Spleen (tissue), 11 donors: ENCODE measurements at regions not wholly inside any gene's neighbourhood (a gene's known extent, or its start where the extent isn't known, plus 50 kb on each side); places are given as distances from the start of the nearest gene placed in this dataset.
A peak's percentile ranks its signal among the peaks of the same experiment; 100 is the strongest.

ENCODE experiments used
- DNase-seq: peaks from one replicate; pipeline ENCODE4 v3.0.0-alpha.2; 2020
- H3K27ac ChIP-seq, 8 donors: fragments of 200-600 bp; sonication (generic) in 7 of 8; 1 replicate in 4 of 8; 2 replicates in 4 of 8; pipeline versions ENCODE4 v1.5.0 to v1.8.0; 2016 to 2021; ENCODE audit warnings: inconsistent platforms in 4 of 8, mild to moderate bottlenecking in 4 of 8, moderate library complexity in 1 of 8
- H3K27me3 ChIP-seq, 7 donors: fragments of 200-600 bp; sonication (generic) in 6 of 7; replicated peaks in 1 of 7; 1 replicate in 4 of 7; 2 replicates in 3 of 7; pipeline versions ENCODE4 v1.5.0 to v1.8.0; 2016 to 2021; ENCODE audit warnings: inconsistent platforms in 3 of 7, mild to moderate bottlenecking in 1 of 7
- H3K36me3 ChIP-seq, 6 donors: fragments of 200-600 bp; sonication (generic) in 5 of 6; 1 replicate in 4 of 6; 2 replicates in 2 of 6; pipeline versions ENCODE4 v1.5.0 to v1.8.0; 2016 to 2021; ENCODE audit warnings: inconsistent platforms in 2 of 6
- H3K4me1 ChIP-seq, 6 donors: fragments of 200-600 bp; sonication (generic) in 5 of 6; 1 replicate in 3 of 6; 2 replicates in 3 of 6; pipeline versions ENCODE4 v1.5.0 to v1.8.0; 2016 to 2021; ENCODE audit warnings: inconsistent platforms in 3 of 6
- H3K4me3 ChIP-seq, 8 donors: fragments of 200-600 bp; sonication (generic) in 7 of 8; 1 replicate in 4 of 8; 2 replicates in 4 of 8; pipeline versions ENCODE4 v1.5.0 to v1.8.0; 2016 to 2021; ENCODE audit warnings: inconsistent platforms in 4 of 8, mild to moderate bottlenecking in 4 of 8, moderate library complexity in 2 of 8
- H3K9me3 ChIP-seq, 8 donors: fragments of 200-600 bp; sonication (generic) in 7 of 8; 1 replicate in 4 of 8; 2 replicates in 4 of 8; pipeline versions ENCODE4 v1.5.0 to v1.8.0; 2016 to 2021; ENCODE audit warnings: inconsistent platforms in 4 of 8
- POLR2A ChIP-seq, 3 donors: fragments of 450-650 bp; IDR thresholded peaks; one replicate each; pipeline ENCODE4 v1.5.1; 2017; ENCODE audit warnings: antibody characterized with exemption in 3 of 3, mild to moderate bottlenecking in 1 of 3
- POLR2AphosphoS5 ChIP-seq, 3 donors: sonication (generic); formaldehyde crosslinking; IDR thresholded peaks; one replicate each; pipeline ENCODE4 v1.5.1; 2017; ENCODE audit warnings: antibody characterized with exemption in 3 of 3
- WGBS, 5 donors: extraction: QIAGEN DNeasy Blood & Tissue Kit in 3 of 5; methylation state at CpG; one replicate each; pipeline versions ENCODE4 v1.1.5 to v1.1.7; 2013 to 2018; 5-methylcytosine and 5-hydroxymethylcytosine counted together
- intact Hi-C: fragments of 100-400 bp; cut with DNase I; formaldehyde crosslinking; loops from one replicate; pipeline ENCODE4 v1.15.0; 2023; ENCODE audit warnings: low total_unique reads
- TF ChIP-seq, protein P1 (sequence below), 11 experiments: fragments of 200-600 bp in 7 of 11; fragments of 450-650 bp in 4 of 11; sonication (generic) in 4 of 11; IDR thresholded peaks in 8 of 11; conservative IDR thresholded peaks in 3 of 11; 1 replicate in 7 of 11; 2 replicates in 4 of 11; pipeline versions ENCODE4 v1.4.0 to v1.8.0; 2016 to 2021; ENCODE audit warnings: antibody characterized with exemption in 11 of 11, inconsistent platforms in 4 of 11, mild to moderate bottlenecking in 1 of 11
- donor health status: healthy with polysubstance abuse.
- donor health status: DM: no; HTN: no; CAD: no; lungs with moderate emphysema.
- donor health status: DM: no; HTN: no; CAD: no.
- donor health status: Bipolar disorder and iron deficiency.
- donor health status: healthy.
- donor health status: DM: no; HTN: no; CAD: no.
- donor health status: DM: yes; HTN: yes; CAD: no.

DNA sequence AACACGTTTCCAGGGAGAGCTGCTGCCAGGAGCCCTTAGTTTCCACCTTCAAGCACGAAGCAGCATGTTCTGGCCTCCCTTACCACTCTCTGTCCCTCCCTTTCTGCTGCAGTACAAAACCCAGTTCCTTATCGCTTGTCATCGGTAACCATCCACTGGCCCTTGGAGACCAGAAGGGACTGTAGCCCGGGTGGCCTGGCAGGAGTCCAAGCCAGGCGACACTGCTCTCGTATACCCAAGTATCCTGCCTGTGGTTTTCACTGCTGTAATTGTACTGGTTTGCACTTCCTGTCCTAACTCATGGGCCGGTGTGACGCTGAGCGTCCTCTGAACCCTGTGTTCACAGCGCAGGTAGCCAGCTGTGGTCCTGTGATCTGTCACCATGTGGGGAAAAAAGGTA lies 81.1 kb downstream of the MAF start:
- Histone ChIP-seq H3K4me1 (peaks cover 0 to 14% (median 3%) of the 10 kb centered on the region in 6 donors), H3K4me3 (no peak overlapping the region), H3K27ac (no peak overlapping the region), H3K27me3 (peaks cover 0 to 34% (median 0%) of the 10 kb centered on the region in 7 donors), H3K9me3 (no peaks in the 10 kb centered on the region), H3K36me3 (no peaks in the 10 kb centered on the region)
- intact Hi-C loops = no loop called here
- peak; percentile 84 for DNase-seq
- WGBS, 5 donors = 13 to 29% (median 14%) methylated on average over 10 to 11 of the region's 11 CpGs
- TF ChIP-seq, protein P1, sequence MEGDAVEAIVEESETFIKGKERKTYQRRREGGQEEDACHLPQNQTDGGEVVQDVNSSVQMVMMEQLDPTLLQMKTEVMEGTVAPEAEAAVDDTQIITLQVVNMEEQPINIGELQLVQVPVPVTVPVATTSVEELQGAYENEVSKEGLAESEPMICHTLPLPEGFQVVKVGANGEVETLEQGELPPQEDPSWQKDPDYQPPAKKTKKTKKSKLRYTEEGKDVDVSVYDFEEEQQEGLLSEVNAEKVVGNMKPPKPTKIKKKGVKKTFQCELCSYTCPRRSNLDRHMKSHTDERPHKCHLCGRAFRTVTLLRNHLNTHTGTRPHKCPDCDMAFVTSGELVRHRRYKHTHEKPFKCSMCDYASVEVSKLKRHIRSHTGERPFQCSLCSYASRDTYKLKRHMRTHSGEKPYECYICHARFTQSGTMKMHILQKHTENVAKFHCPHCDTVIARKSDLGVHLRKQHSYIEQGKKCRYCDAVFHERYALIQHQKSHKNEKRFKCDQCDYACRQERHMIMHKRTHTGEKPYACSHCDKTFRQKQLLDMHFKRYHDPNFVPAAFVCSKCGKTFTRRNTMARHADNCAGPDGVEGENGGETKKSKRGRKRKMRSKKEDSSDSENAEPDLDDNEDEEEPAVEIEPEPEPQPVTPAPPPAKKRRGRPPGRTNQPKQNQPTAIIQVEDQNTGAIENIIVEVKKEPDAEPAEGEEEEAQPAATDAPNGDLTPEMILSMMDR (IDR thresholded peaks at IDR 0.05 in 8 of 11, conservative IDR thresholded peaks at IDR 0.05 in 3 of 11) = no peak
- TF ChIP-seq POLR2AphosphoS5 (IDR thresholded peaks at IDR 0.05) = peak in 2 of 3 donors; percentile 19 to 39
- TF ChIP-seq POLR2A (IDR thresholded peaks at IDR 0.05) = no peak

DNA sequence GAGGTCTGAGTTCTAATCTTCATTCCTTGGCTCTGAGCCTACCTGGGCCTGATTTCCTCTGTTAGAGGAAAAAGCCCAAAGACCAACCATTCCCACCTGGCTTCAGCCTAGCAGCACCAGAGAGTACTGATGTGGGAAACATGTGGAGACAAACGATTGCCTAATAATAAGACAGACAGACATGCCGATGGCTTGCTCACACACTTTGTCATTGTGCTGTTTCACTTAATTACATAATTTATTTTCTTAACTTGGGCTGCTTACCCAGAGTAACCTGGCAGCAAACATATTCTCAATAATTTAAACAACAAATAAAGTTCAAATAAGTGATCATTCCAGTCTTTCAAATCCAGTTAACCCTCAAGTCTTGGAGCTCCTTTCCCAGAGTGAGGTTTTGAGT lies 83.4 kb downstream of the MAF start:
- H3K4me1 ChIP-seq = peaks cover 0 to 14% (median 3%) of the 10 kb centered on the region in 6 donors
- intact Hi-C loops = no loop called here
- H3K27ac ChIP-seq = no peak overlapping the region
- TF ChIP-seq POLR2A (IDR thresholded peaks at IDR 0.05) (no peak), POLR2AphosphoS5 (IDR thresholded peaks at IDR 0.05) (no peak)
- TF ChIP-seq, protein P1 (IDR thresholded peaks at IDR 0.05 in 8 of 11, conservative IDR thresholded peaks at IDR 0.05 in 3 of 11) = no peak
- DNase-seq = no peak
- no peaks in the 10 kb centered on the region for H3K36me3 ChIP-seq
- no peak overlapping the region for H3K4me3 ChIP-seq
- peaks cover 0 to 39% (median 0%) of the 10 kb centered on the region in 7 donors for H3K27me3 ChIP-seq
- 60 to 82% (median 75%) methylated on average over 2 of the region's 2 CpGs for WGBS, 5 donors
- no peaks in the 10 kb centered on the region for H3K9me3 ChIP-seq

DNA sequence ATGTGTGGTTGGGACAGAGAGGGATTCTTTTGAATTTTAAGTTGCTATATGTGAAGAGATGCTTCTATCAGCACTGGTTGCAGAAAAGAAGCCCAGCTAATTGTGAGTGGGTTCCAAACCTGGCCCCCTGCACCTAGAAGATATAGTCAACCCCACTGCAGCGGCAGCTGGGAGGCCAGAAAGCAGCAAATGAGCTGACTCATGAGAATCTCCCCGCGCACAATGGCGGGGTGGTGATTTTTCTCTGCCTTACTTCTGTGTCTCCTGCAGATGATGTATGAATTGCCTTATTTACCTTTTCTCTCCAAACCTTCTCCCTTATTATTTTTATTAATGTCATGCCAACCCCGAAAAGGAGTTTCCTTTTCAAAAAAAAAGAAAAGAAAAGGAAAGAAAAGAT lies 89.7 kb downstream of the MAF start:
- TF ChIP-seq POLR2AphosphoS5 (IDR thresholded peaks at IDR 0.05) (no peak), POLR2A (IDR thresholded peaks at IDR 0.05) (no peak)
- TF ChIP-seq, protein P1 (IDR thresholded peaks at IDR 0.05 in 8 of 11, conservative IDR thresholded peaks at IDR 0.05 in 3 of 11) = no peak
- intact Hi-C loops = no loop called here
- Histone ChIP-seq H3K9me3 (no peaks in the 10 kb centered on the region), H3K4me3 (no peak overlapping the region), H3K27ac (no peak overlapping the region), H3K36me3 (no peaks in the 10 kb centered on the region), H3K27me3 (peaks cover 0 to 10% (median 0%) of the 10 kb centered on the region in 7 donors), H3K4me1 (peaks cover 0 to 10% (median 0%) of the 10 kb centered on the region in 6 donors)
- DNase-seq = no peak
- 72 to 92% (median 88%) methylated on average over 5 of the region's 5 CpGs for WGBS, 5 donors

DNA sequence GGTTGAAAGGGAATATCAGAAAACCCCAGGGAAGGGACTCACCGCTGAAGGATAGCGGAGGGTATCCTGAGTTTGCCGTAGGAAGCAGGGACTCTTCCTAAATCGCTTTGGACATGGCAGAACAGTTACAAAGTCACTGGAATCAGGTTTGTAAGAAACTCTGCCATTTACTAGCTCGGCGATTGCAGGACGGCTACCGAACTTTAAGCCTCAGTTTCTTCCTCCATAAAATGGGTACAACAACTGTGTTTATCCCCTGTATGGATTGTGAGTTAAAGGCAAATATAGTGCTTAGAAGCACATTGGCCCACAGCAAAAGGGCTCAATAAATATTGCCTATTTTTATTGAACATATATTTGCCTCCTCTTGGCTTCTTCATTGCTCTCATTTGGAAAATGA lies 90.6 kb downstream of the MAF start:
- no peak for DNase-seq
- TF ChIP-seq, protein P1 (IDR thresholded peaks at IDR 0.05 in 8 of 11, conservative IDR thresholded peaks at IDR 0.05 in 3 of 11) = no peak
- TF ChIP-seq POLR2A (IDR thresholded peaks at IDR 0.05) = no peak
- no peak for TF ChIP-seq POLR2AphosphoS5 (IDR thresholded peaks at IDR 0.05)
- Histone ChIP-seq H3K9me3 (no peaks in the 10 kb centered on the region), H3K36me3 (no peaks in the 10 kb centered on the region), H3K27me3 (peaks cover 0 to 7% (median 0%) of the 10 kb centered on the region in 7 donors), H3K4me3 (no peak overlapping the region), H3K4me1 (peaks cover 0 to 10% (median 0%) of the 10 kb centered on the region in 6 donors), H3K27ac (no peak overlapping the region)
- intact Hi-C loops = no loop called here
- WGBS, 5 donors = 89 to 98% (median 96%) methylated on average over 8 of the region's 8 CpGs
